Sigmoid colon (tissue), 4 donors: ENCODE measurements at regions not wholly inside any gene's neighbourhood (a gene's known extent, or its start where the extent isn't known, plus 50 kb on each side); places are given as distances from the start of the nearest gene placed in this dataset.

Experiments
- CTCF ChIP-seq, 4 experiments: fragments of 450-650 bp in 3 of 4; fragments of 200-600 bp in 1 of 4; IDR thresholded peaks; one replicate each; pipeline ENCODE4 v1.5.1; 2016 to 2019; ENCODE audit warnings: antibody characterized with exemption in 4 of 4, mild to moderate bottlenecking in 3 of 4, moderate library complexity in 2 of 4
- POLR2A ChIP-seq, 2 donors: fragments of 450-650 bp; IDR thresholded peaks; one replicate each; pipeline ENCODE4 v1.6.1; 2016; ENCODE audit warnings: antibody characterized with exemption in 2 of 2, mild to moderate bottlenecking in 2 of 2, moderate library complexity in 2 of 2
- POLR2AphosphoS5 ChIP-seq, 4 donors: sonication (generic); formaldehyde crosslinking; IDR thresholded peaks; one replicate each; pipeline ENCODE4 v1.6.1; 2017; ENCODE audit warnings: antibody characterized with exemption in 4 of 4

- no peak for TF ChIP-seq CTCF (IDR thresholded peaks at IDR 0.05)
- no peak for TF ChIP-seq POLR2AphosphoS5 (IDR thresholded peaks at IDR 0.05)
- TF ChIP-seq POLR2A (IDR thresholded peaks at IDR 0.05), result no peak
These were observed 330.9 kb downstream of the CXXC4 start for GRCh38 chr4:104163820-104164219.
